Endothelial cell of umbilical vein (primary cell): ENCODE measurements at regions not wholly inside any gene's neighbourhood (a gene's known extent, or its start where the extent isn't known, plus 50 kb on each side); places are given as distances from the start of the nearest gene placed in this dataset.

Experiments used
- BruUV-seq: library from RNA; stranded (reverse); fragments of 400-500 nt; replicated peaks from 2 replicates; lab custom pipeline; 2021; lab: Mats Ljungman, UMichigan
- CTCF ChIA-PET: fragments of 300-600, 350-600 bp; sonication (Branson Sonifier 250); formaldehyde crosslinking; loops from one replicate; lab custom pipeline; 2021; ENCODE audit warnings: antibody characterized with exemption, inconsistent platforms; lab: Charles Lee
- POLR2A ChIA-PET: fragments of 300-600, 350-600 bp; sonication (Branson Sonifier 250); formaldehyde crosslinking; loops from one replicate; lab custom pipeline; 2021; ENCODE audit warnings: antibody characterized with exemption, inconsistent platforms; lab: Charles Lee
- DNase-seq: peaks from one replicate; pipeline ENCODE4 v3.0.0-alpha.2; 2011; ENCODE audit warnings: low read depth, low spot score
- FAIRE-seq: peaks from 2 replicates; lab custom pipeline; 2011; peaks lifted over from hg19 to GRCh38; lab: Jason Lieb, UNC
- H2AFZ ChIP-seq: 2 replicates; pipeline ENCODE4 v1.6.0; 2012; ENCODE audit warnings: low read depth, low read length, control low read depth, inconsistent platforms
- H3K27ac ChIP-seq: 2 replicates; pipeline ENCODE4 v1.5.1; 2011; ENCODE audit warnings: low read depth, mild to moderate bottlenecking, control low read depth, low read length, moderate library complexity; ENCODE audit not compliant: insufficient read depth
- H3K27me3 ChIP-seq, 2 experiments: 2 replicates each; pipeline versions ENCODE4 v1.6.0 to v1.6.1; 2011; ENCODE audit warnings: low read length in 2 of 2, mixed read lengths in 1 of 2; ENCODE audit not compliant: control insufficient read depth in 2 of 2, insufficient read depth in 2 of 2
- H3K36me3 ChIP-seq, 2 experiments: 2 replicates in 1 of 2; 3 replicates in 1 of 2; pipeline ENCODE4 v1.5.1; 2011; ENCODE audit warnings: low read length in 2 of 2, mild to moderate bottlenecking in 1 of 2, moderate library complexity in 1 of 2; ENCODE audit not compliant: control insufficient read depth in 2 of 2, insufficient read depth in 2 of 2; ENCODE audit errors: extremely low read depth in 1 of 2
- H3K4me1 ChIP-seq: 3 replicates; pipeline ENCODE4 v1.5.1; 2011; ENCODE audit warnings: mild to moderate bottlenecking, low read length; ENCODE audit not compliant: control insufficient read depth, insufficient read depth; ENCODE audit errors: extremely low read depth
- H3K4me2 ChIP-seq: 2 replicates; pipeline ENCODE4 v1.6.1; 2011; ENCODE audit warnings: low read length, control low read depth, mixed read lengths; ENCODE audit not compliant: insufficient read depth
- H3K4me3 ChIP-seq, 3 experiments: fragments of 200-600 bp in 1 of 3; sonication (generic), shearing (Covaris generic) in 1 of 3; replicated peaks in 1 of 3; 2 replicates each; pipeline ENCODE4 v1.5.1; 2011 to 2016; ENCODE audit warnings: control low read depth in 3 of 3, low read length in 3 of 3, mild to moderate bottlenecking in 2 of 3, inconsistent platforms in 1 of 3, low read depth in 1 of 3, moderate library complexity in 1 of 3; ENCODE audit not compliant: insufficient read depth in 1 of 3
- H3K79me2 ChIP-seq: 2 replicates; pipeline ENCODE4 v1.6.0; 2012; ENCODE audit warnings: low read length, inconsistent platforms; ENCODE audit not compliant: control insufficient read depth, insufficient read depth
- H3K9ac ChIP-seq: replicated peaks from 2 replicates; pipeline ENCODE3; 2011; ENCODE audit warnings: low read length, control low read depth; ENCODE audit not compliant: insufficient read depth; ENCODE audit errors: extremely low read depth
- H3K9me1 ChIP-seq: replicated peaks from 3 replicates; pipeline ENCODE4 v1.6.0; 2011; ENCODE audit warnings: mild to moderate bottlenecking, low read length; ENCODE audit not compliant: control insufficient read depth, insufficient read depth; ENCODE audit errors: extremely low read depth
- H3K9me3 ChIP-seq: replicated peaks from 2 replicates; pipeline ENCODE4 v1.5.1; 2012; ENCODE audit warnings: low read length, inconsistent platforms; ENCODE audit not compliant: control insufficient read depth, insufficient read depth
- H4K20me1 ChIP-seq: replicated peaks from 2 replicates; pipeline ENCODE3; 2011; ENCODE audit warnings: mild to moderate bottlenecking, low read length; ENCODE audit not compliant: control insufficient read depth, insufficient read depth; ENCODE audit errors: extremely low read depth
- CTCF ChIP-seq, 2 donors: IDR thresholded peaks; 1 replicate in 1 of 2; 2 replicates in 1 of 2; pipeline ENCODE4 v1.5.1; 2011; ENCODE audit warnings: low read length in 2 of 2, mild to moderate bottlenecking in 2 of 2, moderate library complexity in 2 of 2, control low read depth in 1 of 2, inconsistent platforms in 1 of 2, low read depth in 1 of 2; ENCODE audit not compliant: insufficient read depth in 1 of 2; ENCODE audit errors: extremely low read depth in 1 of 2
- EZH2 ChIP-seq: IDR thresholded peaks from 2 replicates; pipeline ENCODE4 v1.6.1; 2012; ENCODE audit warnings: borderline replicate concordance, low read depth, mild to moderate bottlenecking, moderate library complexity, low read length, inconsistent platforms; ENCODE audit not compliant: severe bottlenecking
- FOS ChIP-seq: IDR thresholded peaks from 2 replicates; pipeline ENCODE4 v1.6.1; 2011; ENCODE audit warnings: mild to moderate bottlenecking, low read length, moderate library complexity, borderline replicate concordance; ENCODE audit not compliant: insufficient read depth
- GATA2 ChIP-seq: IDR thresholded peaks from 2 replicates; pipeline ENCODE4 v1.7.0; 2011; ENCODE audit warnings: low read depth, mild to moderate bottlenecking, moderate library complexity, mixed read lengths, low read length; ENCODE audit not compliant: insufficient read length, insufficient read depth
- JUN ChIP-seq: IDR thresholded peaks from 2 replicates; pipeline ENCODE4 v1.6.1; 2011; ENCODE audit warnings: borderline replicate concordance, low read depth; ENCODE audit not compliant: insufficient read length, insufficient read depth
- MAX ChIP-seq: IDR thresholded peaks from 2 replicates; pipeline ENCODE4 v1.6.1; 2011; ENCODE audit not compliant: insufficient read depth, insufficient read length
- MYC ChIP-seq: IDR thresholded peaks from one replicate; pipeline ENCODE4 v1.6.1; 2011; ENCODE audit warnings: mild to moderate bottlenecking, low read depth, low read length
- POLR2A ChIP-seq: IDR thresholded peaks from 2 replicates; pipeline ENCODE4 v1.6.1; 2012; ENCODE audit warnings: low read depth, mild to moderate bottlenecking, control low read depth, low read length
- POLR2AphosphoS5 ChIP-seq: IDR thresholded peaks from 2 replicates; pipeline ENCODE4 v1.6.1; 2012; ENCODE audit warnings: low read depth, mild to moderate bottlenecking, control low read depth, low read length, moderate library complexity; ENCODE audit not compliant: insufficient read depth
- dilution Hi-C: fragments of 300-500 bp; cut with MboI; formaldehyde crosslinking; loops from one replicate; pipeline ENCODE4 v1.15.0; 2019; ENCODE audit warnings: low sequenced_read_pairs; ENCODE audit not compliant: extremely low pct_ligation_motif_present
- intact Hi-C: fragments of 100-400 bp; cut with micrococcal nuclease; formaldehyde crosslinking; loops from one replicate; pipeline ENCODE4 v1.10.0; 2022

- intact Hi-C loops = no loop called here
- Histone ChIP-seq H3K9ac (no peak overlapping the region), H3K9me3 (no peaks in the 10 kb centered on the region), H3K4me2 (no peak overlapping the region), H3K79me2 (no peaks in the 10 kb centered on the region), H3K9me1 (no peaks in the 10 kb centered on the region), H3K27me3 (no peaks in the 10 kb centered on the region), H2AFZ (peak overlapping the region; percentile 6), H3K4me3 (no peak overlapping the region), H4K20me1 (no peaks in the 10 kb centered on the region), H3K36me3 (no peaks in the 10 kb centered on the region), H3K27ac (no peak overlapping the region), H3K4me1 (peaks cover 6% of the 10 kb centered on the region)
- CTCF ChIA-PET = interaction anchor here (0.7 to 1.4 kb wide), 4 partner anchors 9 to 270 kb away, joined by 3 to 5 read pairs (median 4); no protein-coding TSS in a partner anchor
- dilution Hi-C loops = no loop called here
- POLR2A ChIA-PET = no interaction called here
- DNase-seq (peak; percentile 21), FAIRE-seq (peak; percentile 24)
- TF ChIP-seq GATA2 (no peak), JUN (no peak), POLR2AphosphoS5 (no peak), CTCF (IDR thresholded peaks at IDR 0.05; ENCODE audit: extremely low read depth in 1 of 2, insufficient read depth in 1 of 2, low read depth in 1 of 2, low read length in 2 of 2) (no peak), MYC (no peak), FOS (no peak), EZH2 (no peak), POLR2A (no peak), MAX (no peak)
- BruUV-seq = no TSS peak
Measured at GRCh38 chr3:194952841-194953241, 267.2 kb downstream of the FAM43A start.
